Endothelial cell of umbilical vein (primary cell): ENCODE measurements at regions not wholly inside any gene's neighbourhood (a gene's known extent, or its start where the extent isn't known, plus 50 kb on each side); places are given as distances from the start of the nearest gene placed in this dataset.

Source experiments
- BruUV-seq: library from RNA; stranded (reverse); fragments of 400-500 nt; replicated peaks from 2 replicates; lab custom pipeline; 2021; lab: Mats Ljungman, UMichigan
- CTCF ChIA-PET: fragments of 300-600, 350-600 bp; sonication (Branson Sonifier 250); formaldehyde crosslinking; loops from one replicate; lab custom pipeline; 2021; ENCODE audit warnings: antibody characterized with exemption, inconsistent platforms; lab: Charles Lee
- POLR2A ChIA-PET: fragments of 300-600, 350-600 bp; sonication (Branson Sonifier 250); formaldehyde crosslinking; loops from one replicate; lab custom pipeline; 2021; ENCODE audit warnings: antibody characterized with exemption, inconsistent platforms; lab: Charles Lee
- DNase-seq: peaks from one replicate; pipeline ENCODE4 v3.0.0-alpha.2; 2011; ENCODE audit warnings: low read depth, low spot score
- FAIRE-seq: peaks from 2 replicates; lab custom pipeline; 2011; peaks lifted over from hg19 to GRCh38; lab: Jason Lieb, UNC
- H2AFZ ChIP-seq: 2 replicates; pipeline ENCODE4 v1.6.0; 2012; ENCODE audit warnings: low read depth, low read length, control low read depth, inconsistent platforms
- H3K27ac ChIP-seq: 2 replicates; pipeline ENCODE4 v1.5.1; 2011; ENCODE audit warnings: low read depth, mild to moderate bottlenecking, control low read depth, low read length, moderate library complexity; ENCODE audit not compliant: insufficient read depth
- H3K27me3 ChIP-seq, 2 experiments: 2 replicates each; pipeline versions ENCODE4 v1.6.0 to v1.6.1; 2011; ENCODE audit warnings: low read length in 2 of 2, mixed read lengths in 1 of 2; ENCODE audit not compliant: control insufficient read depth in 2 of 2, insufficient read depth in 2 of 2
- H3K36me3 ChIP-seq, 2 experiments: 2 replicates in 1 of 2; 3 replicates in 1 of 2; pipeline ENCODE4 v1.5.1; 2011; ENCODE audit warnings: low read length in 2 of 2, mild to moderate bottlenecking in 1 of 2, moderate library complexity in 1 of 2; ENCODE audit not compliant: control insufficient read depth in 2 of 2, insufficient read depth in 2 of 2; ENCODE audit errors: extremely low read depth in 1 of 2
- H3K4me1 ChIP-seq: 3 replicates; pipeline ENCODE4 v1.5.1; 2011; ENCODE audit warnings: mild to moderate bottlenecking, low read length; ENCODE audit not compliant: control insufficient read depth, insufficient read depth; ENCODE audit errors: extremely low read depth
- H3K4me2 ChIP-seq: 2 replicates; pipeline ENCODE4 v1.6.1; 2011; ENCODE audit warnings: low read length, control low read depth, mixed read lengths; ENCODE audit not compliant: insufficient read depth
- H3K4me3 ChIP-seq, 3 experiments: fragments of 200-600 bp in 1 of 3; sonication (generic), shearing (Covaris generic) in 1 of 3; replicated peaks in 1 of 3; 2 replicates each; pipeline ENCODE4 v1.5.1; 2011 to 2016; ENCODE audit warnings: control low read depth in 3 of 3, low read length in 3 of 3, mild to moderate bottlenecking in 2 of 3, inconsistent platforms in 1 of 3, low read depth in 1 of 3, moderate library complexity in 1 of 3; ENCODE audit not compliant: insufficient read depth in 1 of 3
- H3K79me2 ChIP-seq: 2 replicates; pipeline ENCODE4 v1.6.0; 2012; ENCODE audit warnings: low read length, inconsistent platforms; ENCODE audit not compliant: control insufficient read depth, insufficient read depth
- H3K9ac ChIP-seq: replicated peaks from 2 replicates; pipeline ENCODE3; 2011; ENCODE audit warnings: low read length, control low read depth; ENCODE audit not compliant: insufficient read depth; ENCODE audit errors: extremely low read depth
- H3K9me1 ChIP-seq: replicated peaks from 3 replicates; pipeline ENCODE4 v1.6.0; 2011; ENCODE audit warnings: mild to moderate bottlenecking, low read length; ENCODE audit not compliant: control insufficient read depth, insufficient read depth; ENCODE audit errors: extremely low read depth
- H3K9me3 ChIP-seq: replicated peaks from 2 replicates; pipeline ENCODE4 v1.5.1; 2012; ENCODE audit warnings: low read length, inconsistent platforms; ENCODE audit not compliant: control insufficient read depth, insufficient read depth
- H4K20me1 ChIP-seq: replicated peaks from 2 replicates; pipeline ENCODE3; 2011; ENCODE audit warnings: mild to moderate bottlenecking, low read length; ENCODE audit not compliant: control insufficient read depth, insufficient read depth; ENCODE audit errors: extremely low read depth
- CTCF ChIP-seq, 2 donors: IDR thresholded peaks; 1 replicate in 1 of 2; 2 replicates in 1 of 2; pipeline ENCODE4 v1.5.1; 2011; ENCODE audit warnings: low read length in 2 of 2, mild to moderate bottlenecking in 2 of 2, moderate library complexity in 2 of 2, control low read depth in 1 of 2, inconsistent platforms in 1 of 2, low read depth in 1 of 2; ENCODE audit not compliant: insufficient read depth in 1 of 2; ENCODE audit errors: extremely low read depth in 1 of 2
- EZH2 ChIP-seq: IDR thresholded peaks from 2 replicates; pipeline ENCODE4 v1.6.1; 2012; ENCODE audit warnings: borderline replicate concordance, low read depth, mild to moderate bottlenecking, moderate library complexity, low read length, inconsistent platforms; ENCODE audit not compliant: severe bottlenecking
- FOS ChIP-seq: IDR thresholded peaks from 2 replicates; pipeline ENCODE4 v1.6.1; 2011; ENCODE audit warnings: mild to moderate bottlenecking, low read length, moderate library complexity, borderline replicate concordance; ENCODE audit not compliant: insufficient read depth
- GATA2 ChIP-seq: IDR thresholded peaks from 2 replicates; pipeline ENCODE4 v1.7.0; 2011; ENCODE audit warnings: low read depth, mild to moderate bottlenecking, moderate library complexity, mixed read lengths, low read length; ENCODE audit not compliant: insufficient read length, insufficient read depth
- JUN ChIP-seq: IDR thresholded peaks from 2 replicates; pipeline ENCODE4 v1.6.1; 2011; ENCODE audit warnings: borderline replicate concordance, low read depth; ENCODE audit not compliant: insufficient read length, insufficient read depth
- MAX ChIP-seq: IDR thresholded peaks from 2 replicates; pipeline ENCODE4 v1.6.1; 2011; ENCODE audit not compliant: insufficient read depth, insufficient read length
- MYC ChIP-seq: IDR thresholded peaks from one replicate; pipeline ENCODE4 v1.6.1; 2011; ENCODE audit warnings: mild to moderate bottlenecking, low read depth, low read length
- POLR2A ChIP-seq: IDR thresholded peaks from 2 replicates; pipeline ENCODE4 v1.6.1; 2012; ENCODE audit warnings: low read depth, mild to moderate bottlenecking, control low read depth, low read length
- POLR2AphosphoS5 ChIP-seq: IDR thresholded peaks from 2 replicates; pipeline ENCODE4 v1.6.1; 2012; ENCODE audit warnings: low read depth, mild to moderate bottlenecking, control low read depth, low read length, moderate library complexity; ENCODE audit not compliant: insufficient read depth
- dilution Hi-C: fragments of 300-500 bp; cut with MboI; formaldehyde crosslinking; loops from one replicate; pipeline ENCODE4 v1.15.0; 2019; ENCODE audit warnings: low sequenced_read_pairs; ENCODE audit not compliant: extremely low pct_ligation_motif_present
- intact Hi-C: fragments of 100-400 bp; cut with micrococcal nuclease; formaldehyde crosslinking; loops from one replicate; pipeline ENCODE4 v1.10.0; 2022

- Histone ChIP-seq H3K9me3 (no peaks in the 10 kb centered on the region), H3K4me2 (no peak overlapping the region), H3K27me3 (no peaks in the 10 kb centered on the region), H3K9ac (no peak overlapping the region), H4K20me1 (no peaks in the 10 kb centered on the region), H3K79me2 (no peaks in the 10 kb centered on the region), H3K4me3 (no peak overlapping the region), H3K4me1 (peaks cover 2% of the 10 kb centered on the region), H3K36me3 (no peaks in the 10 kb centered on the region), H2AFZ (no peak overlapping the region), H3K27ac (no peak overlapping the region), H3K9me1 (no peaks in the 10 kb centered on the region)
- dilution Hi-C loops (no loop called here), intact Hi-C loops (loop anchor here (10.0 kb wide), 1 partner anchor 541 kb away; no protein-coding TSS in a partner anchor)
- FAIRE-seq (no peak), DNase-seq (no peak)
- BruUV-seq = no TSS peak
- ChIA-PET POLR2A (no interaction called here), CTCF (no interaction called here)
- TF ChIP-seq POLR2A (no peak), JUN (no peak), EZH2 (no peak), MYC (no peak), GATA2 (no peak), POLR2AphosphoS5 (no peak), FOS (no peak), CTCF (IDR thresholded peaks at IDR 0.05; ENCODE audit: extremely low read depth in 1 of 2, insufficient read depth in 1 of 2, low read depth in 1 of 2, low read length in 2 of 2) (no peak), MAX (no peak)
Measured at GRCh38 chr15:26083896-26084295, 220.8 kb upstream of the ATP10A start.
